ENCODE measurements at regions not wholly inside any gene's neighbourhood (a gene's known extent, or its start where the extent isn't known, plus 50 kb on each side); places are given as distances from the start of the nearest gene placed in this dataset.
A peak's percentile ranks its signal among the peaks of the same experiment; 100 is the strongest.

DNA sequence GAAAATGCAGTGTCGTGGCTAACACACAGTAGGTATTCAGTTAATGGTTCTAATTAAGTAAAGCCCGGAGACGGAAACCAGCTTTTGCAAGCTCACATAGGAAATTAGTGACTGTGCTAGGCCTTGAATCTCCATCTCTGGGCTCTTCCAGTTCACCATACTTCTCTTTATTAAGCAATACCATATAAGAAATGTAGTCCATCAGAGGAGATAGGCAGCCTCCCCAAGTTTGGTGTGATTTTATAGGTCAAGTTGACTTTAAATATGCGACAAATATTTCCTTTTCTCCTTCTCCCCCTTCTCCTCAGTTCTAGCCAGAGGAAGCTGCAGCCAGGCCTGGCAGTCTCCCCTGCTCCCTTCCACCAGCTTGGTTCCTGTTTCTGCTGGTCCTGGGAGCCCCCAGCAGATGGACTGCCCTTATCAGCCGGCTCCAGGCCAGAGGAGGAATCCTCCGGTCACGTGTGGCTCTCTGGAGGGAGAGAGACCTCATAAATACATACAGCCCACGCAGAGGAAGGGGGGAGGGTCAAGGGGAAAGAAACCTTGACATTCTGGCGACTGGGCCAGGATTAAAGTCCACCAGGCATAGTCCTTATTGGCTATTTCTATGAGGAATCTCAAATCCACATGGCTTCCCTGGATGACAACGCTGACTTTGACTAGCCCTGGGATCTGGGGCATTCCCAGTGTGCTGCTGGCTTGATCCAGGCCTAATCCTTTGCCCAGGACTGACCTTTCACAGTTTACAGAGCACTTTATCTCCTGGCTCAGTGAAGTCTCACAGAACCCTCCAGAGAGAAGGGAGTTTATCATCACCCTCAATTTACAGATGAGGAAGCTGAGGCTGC is 115.1 kb upstream of the JUN start (continued):
- peak; percentile 99 for TF ChIP-seq ARID1B (IDR thresholded peaks at IDR 0.05)
- TF ChIP-seq HDAC3 (IDR thresholded peaks at IDR 0.05; ENCODE audit: borderline replicate concordance, partially characterized antibody), result peak; percentile 97
- TF ChIP-seq, protein P1, sequence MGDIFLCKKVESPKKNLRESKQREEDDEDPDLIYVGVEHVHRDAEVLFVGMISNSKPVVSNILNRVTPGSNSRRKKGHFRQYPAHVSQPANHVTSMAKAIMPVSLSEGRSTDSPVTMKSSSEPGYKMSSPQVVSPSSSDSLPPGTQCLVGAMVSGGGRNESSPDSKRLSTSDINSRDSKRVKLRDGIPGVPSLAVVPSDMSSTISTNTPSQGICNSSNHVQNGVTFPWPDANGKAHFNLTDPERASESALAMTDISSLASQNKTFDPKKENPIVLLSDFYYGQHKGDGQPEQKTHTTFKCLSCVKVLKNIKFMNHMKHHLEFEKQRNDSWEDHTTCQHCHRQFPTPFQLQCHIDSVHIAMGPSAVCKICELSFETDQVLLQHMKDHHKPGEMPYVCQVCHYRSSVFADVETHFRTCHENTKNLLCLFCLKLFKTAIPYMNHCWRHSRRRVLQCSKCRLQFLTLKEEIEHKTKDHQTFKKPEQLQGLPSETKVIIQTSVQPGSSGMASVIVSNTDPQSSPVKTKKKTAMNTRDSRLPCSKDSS (IDR thresholded peaks at IDR 0.05; ENCODE audit: low read depth, partially characterized antibody), result no peak
- peak; percentile 90 for TF ChIP-seq ZNF3 (CRISPR knock-in tag; IDR thresholded peaks at IDR 0.05)
- peak; percentile 74 for TF ChIP-seq NUFIP1 (IDR thresholded peaks at IDR 0.05; ENCODE audit: partially characterized antibody)
- TF ChIP-seq, protein P2, sequence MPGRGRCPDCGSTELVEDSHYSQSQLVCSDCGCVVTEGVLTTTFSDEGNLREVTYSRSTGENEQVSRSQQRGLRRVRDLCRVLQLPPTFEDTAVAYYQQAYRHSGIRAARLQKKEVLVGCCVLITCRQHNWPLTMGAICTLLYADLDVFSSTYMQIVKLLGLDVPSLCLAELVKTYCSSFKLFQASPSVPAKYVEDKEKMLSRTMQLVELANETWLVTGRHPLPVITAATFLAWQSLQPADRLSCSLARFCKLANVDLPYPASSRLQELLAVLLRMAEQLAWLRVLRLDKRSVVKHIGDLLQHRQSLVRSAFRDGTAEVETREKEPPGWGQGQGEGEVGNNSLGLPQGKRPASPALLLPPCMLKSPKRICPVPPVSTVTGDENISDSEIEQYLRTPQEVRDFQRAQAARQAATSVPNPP (IDR thresholded peaks at IDR 0.05; ENCODE audit: borderline replicate concordance, insufficient read depth, insufficient read length), result no peak
- no peak for TF ChIP-seq ZNF780A (CRISPR knock-in tag; IDR thresholded peaks at IDR 0.05)
- peak; percentile 54; the same call in 1 of the 2 replicates for TF ChIP-seq MEF2A (IDR thresholded peaks at IDR 0.05; ENCODE audit: control insufficient read depth, low read depth, low read length)
- TF ChIP-seq ZEB2 (IDR thresholded peaks at IDR 0.05), result peak; percentile 73; the same call in 1 of the 2 replicates
- TF ChIP-seq ARNT (IDR thresholded peaks at IDR 0.05), result peak; percentile 92 to 95
- no peak for TF ChIP-seq STAG1 (CRISPR knock-in tag; IDR thresholded peaks at IDR 0.05; ENCODE audit: borderline replicate concordance)
- no peak for TF ChIP-seq RFX1 (IDR thresholded peaks at IDR 0.05)
- TF ChIP-seq, protein P3, sequence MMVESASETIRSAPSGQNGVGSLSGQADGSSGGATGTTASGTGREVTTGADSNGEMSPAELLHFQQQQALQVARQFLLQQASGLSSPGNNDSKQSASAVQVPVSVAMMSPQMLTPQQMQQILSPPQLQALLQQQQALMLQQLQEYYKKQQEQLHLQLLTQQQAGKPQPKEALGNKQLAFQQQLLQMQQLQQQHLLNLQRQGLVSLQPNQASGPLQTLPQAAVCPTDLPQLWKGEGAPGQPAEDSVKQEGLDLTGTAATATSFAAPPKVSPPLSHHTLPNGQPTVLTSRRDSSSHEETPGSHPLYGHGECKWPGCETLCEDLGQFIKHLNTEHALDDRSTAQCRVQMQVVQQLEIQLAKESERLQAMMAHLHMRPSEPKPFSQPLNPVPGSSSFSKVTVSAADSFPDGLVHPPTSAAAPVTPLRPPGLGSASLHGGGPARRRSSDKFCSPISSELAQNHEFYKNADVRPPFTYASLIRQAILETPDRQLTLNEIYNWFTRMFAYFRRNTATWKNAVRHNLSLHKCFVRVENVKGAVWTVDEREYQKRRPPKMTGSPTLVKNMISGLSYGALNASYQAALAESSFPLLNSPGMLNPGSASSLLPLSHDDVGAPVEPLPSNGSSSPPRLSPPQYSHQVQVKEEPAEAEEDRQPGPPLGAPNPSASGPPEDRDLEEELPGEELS (CRISPR knock-in tag; IDR thresholded peaks at IDR 0.05; ENCODE audit: borderline replicate concordance), result peak; percentile 44; the same call in 1 of the 2 replicates
- TF ChIP-seq CSDE1 (IDR thresholded peaks at IDR 0.05), result no peak
- peak in 1 of 2 experiments; percentile 66; a peak in 1 of 3 replicates for TF ChIP-seq CBX3 (IDR thresholded peaks at IDR 0.05; ENCODE audit: borderline replicate concordance in 1 of 2, low read length in 2 of 2)
- no peak for TF ChIP-seq DNMT1 (IDR thresholded peaks at IDR 0.05)
- no peak for TF ChIP-seq HNRNPLL (IDR thresholded peaks at IDR 0.05; ENCODE audit: low read depth, low read length, poor library complexity, severe bottlenecking)
- TF ChIP-seq ZBTB17 (CRISPR knock-in tag; IDR thresholded peaks at IDR 0.05), result peak; percentile 77
- TF ChIP-seq NR1H2 (CRISPR knock-in tag; IDR thresholded peaks at IDR 0.05), result 0 out of 2 replicates have a peak, but pooled peaks have one; percentile 32
- TF ChIP-seq ZNF311 (CRISPR knock-in tag; IDR thresholded peaks at IDR 0.05), result no peak
- TF ChIP-seq, protein P4, sequence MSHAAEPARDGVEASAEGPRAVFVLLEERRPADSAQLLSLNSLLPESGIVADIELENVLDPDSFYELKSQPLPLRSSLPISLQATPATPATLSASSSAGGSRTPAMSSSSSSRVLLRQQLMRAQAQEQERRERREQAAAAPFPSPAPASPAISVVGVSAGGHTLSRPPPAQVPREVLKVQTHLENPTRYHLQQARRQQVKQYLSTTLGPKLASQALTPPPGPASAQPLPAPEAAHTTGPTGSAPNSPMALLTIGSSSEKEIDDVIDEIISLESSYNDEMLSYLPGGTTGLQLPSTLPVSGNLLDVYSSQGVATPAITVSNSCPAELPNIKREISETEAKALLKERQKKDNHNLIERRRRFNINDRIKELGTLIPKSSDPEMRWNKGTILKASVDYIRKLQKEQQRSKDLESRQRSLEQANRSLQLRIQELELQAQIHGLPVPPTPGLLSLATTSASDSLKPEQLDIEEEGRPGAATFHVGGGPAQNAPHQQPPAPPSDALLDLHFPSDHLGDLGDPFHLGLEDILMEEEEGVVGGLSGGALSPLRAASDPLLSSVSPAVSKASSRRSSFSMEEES (CRISPR knock-in tag; IDR thresholded peaks at IDR 0.05), result peak; percentile 85
- TF ChIP-seq RBM14 (IDR thresholded peaks at IDR 0.05; ENCODE audit: borderline replicate concordance, insufficient read depth, low read depth, low read length), result no peak
- TF ChIP-seq CBFA2T2 (conservative IDR thresholded peaks at IDR 0.05), result peak; percentile 98
